ENCODE measurements at regions not wholly inside any gene's neighbourhood (a gene's known extent, or its start where the extent isn't known, plus 50 kb on each side); places are given as distances from the start of the nearest gene placed in this dataset.

GRCh38 chr1:103854279-103854678, 104.6 kb downstream of the AMY1C start:
- no peak for DNase-seq

DNA sequence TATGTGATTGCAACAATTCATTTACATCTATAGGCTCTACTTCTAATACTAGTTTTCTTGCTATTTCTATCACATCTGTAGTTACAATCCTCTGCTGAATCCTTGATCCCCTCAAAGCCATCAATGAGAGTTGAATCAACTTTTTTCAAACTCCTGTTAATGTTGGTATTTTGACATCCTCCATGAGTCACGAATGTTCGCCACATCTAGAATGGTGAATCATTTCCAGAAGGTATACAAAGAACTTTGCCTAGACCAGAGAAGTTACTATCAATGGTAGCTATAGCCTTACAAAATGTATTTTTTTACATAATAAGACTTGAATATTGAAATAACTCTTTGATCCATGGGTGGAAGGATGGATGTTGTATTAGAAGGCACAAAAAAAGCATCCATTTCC, 110.0 kb downstream of the AMY1C start:
- DNase-seq, result no peak

GRCh38 chr1:103898576-103899345, 149.1 kb downstream of the AMY1C start:
- no peak for DNase-seq

- DNase-seq, result no peak
These were observed 150.3 kb downstream of the AMY1C start for GRCh38 chr1:103900005-103900404.

DNA sequence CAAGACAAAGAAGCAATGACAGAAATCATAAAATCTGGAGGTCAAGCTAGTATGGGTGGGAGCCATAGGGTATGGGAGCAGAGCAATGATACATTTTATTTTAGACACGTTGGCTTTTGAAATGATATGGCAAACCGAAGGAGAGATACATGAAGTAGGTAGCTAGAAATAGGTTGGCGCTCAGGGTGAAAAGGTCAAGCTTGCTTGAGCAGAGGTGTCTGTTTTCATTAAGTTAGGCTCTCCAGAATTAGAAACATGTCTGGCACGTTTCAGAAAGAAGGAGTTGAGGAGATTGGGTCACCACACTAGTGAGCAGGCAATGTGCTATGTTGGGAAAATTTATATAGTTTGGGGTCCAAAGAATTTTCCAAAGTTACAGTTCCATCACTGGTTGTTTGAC, 151.4 kb downstream of the AMY1C start:
- no peak for DNase-seq

GRCh38 chr1:103905363-103905762, 155.7 kb downstream of the AMY1C start:
- DNase-seq, result no peak

DNA sequence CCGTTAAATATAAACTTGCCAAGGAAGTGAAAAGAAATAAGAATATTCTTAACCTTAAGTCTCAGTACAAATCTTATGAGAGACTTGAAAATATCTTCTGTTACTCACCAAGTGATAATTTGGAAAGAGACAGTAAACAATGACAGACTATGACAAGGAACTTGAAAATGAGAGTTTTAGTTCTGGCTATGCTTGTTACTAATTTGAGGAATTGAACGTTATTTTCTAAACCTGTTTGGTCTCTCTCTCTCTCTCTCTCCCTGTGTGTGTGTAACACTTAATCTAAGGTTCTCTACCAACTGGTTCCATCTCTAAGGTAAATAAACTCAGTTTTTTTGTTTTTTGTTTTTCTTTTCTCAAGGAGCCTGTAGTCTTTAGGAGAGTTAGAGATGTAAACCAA, 161.8 kb downstream of the AMY1C start:
- DNase-seq, result no peak

DNA sequence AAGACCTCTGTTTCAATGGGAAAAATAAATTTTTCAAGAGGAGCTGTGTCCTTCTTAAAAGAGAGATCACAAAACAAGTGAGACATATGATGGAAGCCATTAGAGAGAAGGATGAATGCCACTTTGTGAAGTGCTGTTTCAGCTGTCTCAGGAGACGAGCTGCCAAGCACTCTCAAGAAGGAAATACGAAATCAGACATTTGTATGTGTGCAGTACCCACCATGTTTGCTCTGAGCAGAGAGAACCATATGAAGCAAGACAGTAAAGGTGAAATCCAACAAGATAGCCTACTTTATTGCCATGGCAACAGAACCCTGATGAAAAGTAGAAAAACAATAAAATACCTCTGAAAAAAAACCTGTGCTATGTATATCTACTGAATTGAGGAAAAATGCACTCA, 168.1 kb downstream of the AMY1C start:
- DNase-seq, result peak; percentile 15

DNA sequence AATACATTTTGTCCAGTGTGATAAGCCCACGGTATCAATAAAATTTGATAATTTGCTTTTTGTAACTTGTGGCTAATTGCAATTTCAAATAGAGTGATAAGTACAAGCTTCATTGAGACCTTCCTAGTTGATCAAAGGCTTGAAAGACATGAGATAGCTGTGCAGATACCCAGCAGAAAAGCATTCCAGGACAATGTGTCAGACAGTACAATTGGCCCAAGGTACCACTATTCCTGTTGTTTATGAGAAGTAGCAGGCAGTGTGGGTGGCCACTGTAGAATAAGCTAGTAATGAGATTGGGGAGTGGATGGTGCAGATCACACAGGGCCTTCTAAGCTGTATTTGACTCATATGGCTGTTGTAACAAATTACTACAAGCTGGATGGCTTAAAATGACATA, 182.2 kb downstream of the AMY1C start:
- DNase-seq, result no peak

GRCh38 chr1:103937763-103938357, 188.2 kb downstream of the AMY1C start:
- no peak for DNase-seq

GRCh38 chr1:103941086-103941485, 191.4 kb downstream of the AMY1C start:
- no peak for DNase-seq

DNA sequence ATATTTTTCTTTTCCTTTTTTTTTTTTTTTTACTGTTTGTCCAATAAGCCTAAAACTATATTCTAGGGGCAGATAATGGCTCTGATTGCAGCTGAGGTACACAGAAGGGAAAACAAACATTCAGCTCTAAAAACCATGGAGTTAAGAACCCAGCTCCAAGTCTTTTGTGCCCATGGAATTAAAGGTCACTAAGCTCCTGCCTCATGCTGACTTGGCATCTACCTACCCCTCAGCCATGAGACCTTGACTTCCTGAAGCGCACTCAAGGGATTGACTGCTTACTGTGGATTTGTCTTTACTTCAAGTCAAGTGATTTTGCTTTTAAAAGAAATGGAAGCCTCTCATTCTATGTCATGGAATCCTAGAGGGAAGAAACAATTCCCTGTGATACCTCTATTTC, 192.3 kb downstream of the AMY1C start:
- DNase-seq, result no peak

DNA sequence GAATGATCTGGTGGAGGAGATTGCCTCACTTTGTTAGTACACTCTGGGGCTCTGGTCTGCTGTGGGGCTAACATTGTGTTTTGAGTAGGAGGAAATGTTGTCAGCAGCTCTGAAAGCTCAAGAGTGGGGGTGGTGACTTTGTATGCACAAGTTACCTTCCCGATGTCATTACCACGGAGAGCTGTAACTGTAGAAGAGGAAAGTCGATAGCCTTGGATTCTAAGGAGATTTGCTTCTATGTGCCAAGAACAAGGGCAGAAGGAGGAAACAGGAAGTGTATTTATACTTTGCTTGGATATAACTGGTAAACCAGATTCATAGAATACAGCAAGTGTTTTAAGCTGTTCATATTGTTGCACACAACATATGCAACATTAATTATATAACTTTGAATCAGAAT, 196.1 kb downstream of the AMY1C start:
- no peak for DNase-seq

DNA sequence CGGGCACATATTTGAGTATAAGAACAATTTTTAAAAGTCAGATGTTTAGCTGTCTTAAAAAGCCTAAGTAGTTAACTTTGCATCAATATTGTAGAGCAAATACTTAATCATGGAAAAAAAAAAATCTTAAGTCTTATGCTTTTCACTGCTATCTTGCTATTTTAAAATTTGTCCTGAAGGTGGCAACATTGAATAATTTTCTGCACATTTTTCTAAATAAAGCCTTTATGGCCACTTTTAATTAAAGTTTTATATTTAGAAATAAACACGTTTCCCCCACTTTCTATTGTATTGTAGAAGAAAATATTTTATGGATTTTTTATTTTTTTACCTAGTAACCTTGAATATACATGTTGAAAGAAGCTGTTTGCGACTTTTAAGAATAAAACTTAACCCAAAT, 198.8 kb downstream of the AMY1C start:
- DNase-seq, result no peak

GRCh38 chr1:103949779-103950178, 200.1 kb downstream of the AMY1C start:
- DNase-seq, result peak; percentile 34

GRCh38 chr1:103953386-103953785, 203.7 kb downstream of the AMY1C start:
- no peak for DNase-seq

DNA sequence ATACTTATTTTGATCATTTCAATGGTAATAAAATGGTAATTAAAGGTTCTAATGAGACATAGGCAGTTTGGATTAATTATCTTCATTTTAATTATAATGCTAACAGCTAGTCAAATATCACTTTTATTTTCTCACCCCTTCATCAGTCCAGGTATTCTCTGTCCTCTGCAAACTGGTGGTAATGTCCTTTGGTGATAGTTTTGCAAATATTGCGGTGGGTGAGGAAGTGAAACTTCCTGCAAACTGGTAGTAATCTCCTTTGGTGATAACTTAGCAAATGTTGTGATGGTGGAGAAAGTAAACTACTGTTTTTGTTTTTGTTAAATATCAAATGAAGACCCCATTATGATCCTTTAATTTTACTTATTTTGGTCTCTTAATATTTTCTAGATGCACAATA, 209.0 kb downstream of the AMY1C start:
- DNase-seq, result no peak

GRCh38 chr1:103959565-103959964, 209.9 kb downstream of the AMY1C start:
- DNase-seq, result no peak

DNA sequence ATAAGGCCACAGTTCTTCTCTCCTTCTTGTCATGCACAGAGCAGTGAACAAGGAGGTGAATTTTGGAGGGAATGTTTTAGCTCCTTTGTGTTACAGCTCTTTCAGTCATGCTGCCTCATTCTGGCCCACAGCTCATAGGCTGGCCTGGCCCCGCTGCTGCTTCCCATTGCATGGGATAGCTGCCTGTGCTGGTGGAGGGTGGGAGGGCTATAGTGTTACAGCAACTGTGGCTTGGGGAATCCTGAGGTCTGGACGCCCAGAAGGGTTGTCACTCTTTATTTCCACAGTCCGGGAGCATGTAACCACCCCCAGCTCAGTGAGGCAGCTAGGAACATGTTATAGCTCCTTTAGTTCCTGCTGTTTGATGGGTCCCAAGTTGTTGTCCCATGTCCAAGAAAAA, 210.3 kb downstream of the AMY1C start:
- no peak for DNase-seq

DNA sequence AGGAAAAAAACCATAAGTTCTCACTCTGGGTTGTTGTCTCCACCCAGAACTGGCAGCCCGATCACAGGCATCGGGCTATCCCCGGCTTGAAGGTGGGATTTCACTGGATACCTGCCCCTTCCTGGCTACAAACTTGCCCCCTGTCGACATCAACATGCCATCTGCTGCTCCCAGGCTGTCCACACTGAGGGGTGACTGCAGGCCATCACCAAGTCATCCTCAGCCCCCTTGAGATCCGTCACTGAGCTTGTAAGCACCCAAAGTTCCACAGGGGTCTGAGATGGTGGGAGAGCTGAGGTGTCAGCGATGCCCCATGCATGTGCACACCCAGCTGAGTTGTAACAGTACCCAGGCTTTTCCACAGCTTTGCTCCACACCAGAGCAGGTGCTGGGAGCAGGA, 211.0 kb downstream of the AMY1C start:
- no peak for DNase-seq

GRCh38 chr1:103986792-103987191, 237.1 kb downstream of the AMY1C start:
- no peak for DNase-seq

DNA sequence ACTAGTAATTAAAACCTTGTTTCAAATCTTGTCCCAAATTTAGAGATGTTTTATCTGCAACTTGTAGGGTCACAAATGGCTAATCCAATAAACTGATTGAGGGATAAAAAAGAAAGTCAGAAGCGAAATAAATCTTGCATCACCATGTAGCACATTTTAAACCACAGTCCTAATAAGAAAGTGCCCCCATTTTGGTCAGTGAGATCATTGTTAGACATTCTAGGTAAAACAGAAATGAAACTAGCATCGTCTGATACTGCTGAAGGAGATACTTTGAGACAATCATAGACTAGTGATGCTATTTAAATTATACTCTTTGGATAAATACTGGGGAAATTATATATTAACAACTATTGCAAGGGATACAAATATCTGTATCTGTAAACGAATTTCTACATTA, 247.9 kb downstream of the AMY1C start:
- DNase-seq, result no peak

DNA sequence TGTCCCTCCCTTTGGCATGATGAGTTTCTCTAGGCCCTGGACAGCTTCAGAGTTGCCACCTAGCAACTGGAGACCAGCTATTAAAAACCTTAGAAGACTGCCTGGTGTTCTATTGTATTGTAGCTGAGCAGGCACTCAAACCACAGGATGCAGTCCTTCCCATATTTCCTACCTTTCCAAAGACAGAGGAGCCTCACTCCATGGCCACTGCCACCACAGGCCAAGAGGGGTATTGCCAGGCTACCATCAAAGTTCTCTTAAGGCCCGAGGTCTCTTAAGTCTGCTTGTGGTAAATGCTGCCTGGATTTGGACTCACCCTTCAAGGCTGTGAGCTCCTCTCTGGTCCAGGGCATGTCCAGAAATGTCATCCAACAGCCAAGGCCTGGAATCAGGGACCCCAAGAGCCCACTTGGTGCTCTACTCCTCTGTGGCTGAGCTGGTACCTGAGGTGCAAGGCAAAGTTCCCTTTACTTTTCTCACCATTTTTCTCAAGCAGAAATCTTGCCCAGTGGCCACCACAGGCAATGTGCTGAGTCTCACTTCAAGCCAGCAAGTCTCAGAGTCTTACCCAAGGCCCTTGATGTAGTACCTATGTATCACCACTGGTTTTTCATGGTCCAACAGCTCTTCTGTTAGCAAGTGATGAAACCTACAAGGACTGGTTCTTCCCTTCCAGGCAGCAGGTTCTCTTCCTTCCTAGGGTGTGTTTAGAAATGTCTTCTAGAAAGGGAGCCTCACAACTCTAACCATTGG, 269.4 kb downstream of the AMY1C start:
- DNase-seq, result no peak

DNA sequence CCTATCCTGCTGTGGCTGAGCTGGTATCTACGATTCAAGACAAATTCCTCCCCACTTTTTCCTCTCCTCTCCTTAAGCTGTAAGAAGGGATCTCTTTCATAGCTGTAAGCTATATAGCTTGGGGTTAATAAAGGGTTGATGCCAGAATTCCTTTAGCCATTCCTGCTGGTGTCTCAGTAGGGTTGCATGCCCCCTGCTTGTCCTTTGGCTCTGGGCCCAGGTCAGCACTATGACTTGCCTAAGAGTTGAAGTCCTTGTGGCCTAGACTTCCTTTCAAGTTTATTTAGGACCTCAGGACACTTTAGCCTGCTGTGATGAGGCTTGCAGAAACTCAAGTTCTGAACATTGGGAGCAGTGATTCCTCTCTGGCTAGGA, 270.0 kb downstream of the AMY1C start:
- DNase-seq, result no peak
